SU-DHL-6 (cell line): ENCODE measurements at regions not wholly inside any gene's neighbourhood (a gene's known extent, or its start where the extent isn't known, plus 50 kb on each side); places are given as distances from the start of the nearest gene placed in this dataset.

Source experiments
- H2AFZ ChIP-seq: fragments of 200-600 bp; sonication (generic); 2 replicates; pipeline ENCODE4 v1.6.1; 2014; ENCODE audit warnings: low read depth, mild to moderate bottlenecking, moderate library complexity, mixed read lengths, antibody characterized with exemption, low read length; ENCODE audit not compliant: severe bottlenecking
- H3F3A ChIP-seq: fragments of 200-600 bp; shearing (Covaris generic); 2 replicates; pipeline ENCODE4 v1.6.0; 2016; ENCODE audit warnings: antibody characterized with exemption, mild to moderate bottlenecking; ENCODE audit not compliant: insufficient read depth
- H3K27ac ChIP-seq: fragments of 200-600 bp; sonication (generic); 2 replicates; pipeline ENCODE4 v1.5.1; 2016; ENCODE audit warnings: low read depth, mild to moderate bottlenecking, low read length, moderate library complexity, mixed read lengths
- H3K27me3 ChIP-seq: fragments of 200-600 bp; sonication (generic), shearing (Covaris generic); 2 replicates; pipeline ENCODE4 v1.6.0; 2014; ENCODE audit warnings: mild to moderate bottlenecking, low read length
- H3K36me3 ChIP-seq: fragments of 200-600 bp; sonication (generic); 2 replicates; pipeline ENCODE4 v1.6.1; 2014; ENCODE audit warnings: mild to moderate bottlenecking, low read length, mixed read lengths
- H3K4me2 ChIP-seq: fragments of 300-600, 200-600 bp; shearing (Covaris generic), sonication (generic); 2 replicates; pipeline ENCODE4 v1.6.0; 2014; ENCODE audit warnings: low read length, low read depth, mild to moderate bottlenecking; ENCODE audit not compliant: poor library complexity, severe bottlenecking
- H3K4me3 ChIP-seq: fragments of 200-600 bp; sonication (generic); 2 replicates; pipeline ENCODE4 v1.5.1; 2014; ENCODE audit warnings: antibody characterized with exemption, low read length, mild to moderate bottlenecking, mixed read lengths; ENCODE audit not compliant: insufficient read depth, poor library complexity, severe bottlenecking
- H3K79me2 ChIP-seq: fragments of 200-600 bp; sonication (generic); 2 replicates; pipeline ENCODE4 v1.6.1; 2014; ENCODE audit warnings: mild to moderate bottlenecking, low read length, moderate library complexity; ENCODE audit not compliant: insufficient read depth
- H3K9ac ChIP-seq: fragments of 200-600 bp; sonication (generic); 2 replicates; pipeline ENCODE4 v1.7.0; 2014; ENCODE audit warnings: mild to moderate bottlenecking, low read length
- H3K9me2 ChIP-seq: fragments of 200-600 bp; sonication (generic); replicated peaks from 2 replicates; pipeline ENCODE4 v1.6.1; 2014; ENCODE audit warnings: low read length; ENCODE audit not compliant: insufficient read depth
- H3K9me3 ChIP-seq: fragments of 200-600 bp; sonication (generic); 2 replicates; pipeline ENCODE4 v1.6.1; 2014; ENCODE audit warnings: low read length, mixed read lengths; ENCODE audit not compliant: insufficient read depth
- H4K20me1 ChIP-seq: fragments of 200-600 bp; sonication (generic); 2 replicates; pipeline ENCODE4 v1.6.1; 2014; ENCODE audit warnings: low read depth, mild to moderate bottlenecking, antibody characterized with exemption, low read length, moderate library complexity, mixed read lengths
- CTCF ChIP-seq: fragments of 200-600 bp; sonication (generic); IDR thresholded peaks from one replicate; pipeline ENCODE4 v1.5.1; 2017; ENCODE audit warnings: antibody characterized with exemption, mild to moderate bottlenecking, low read length, moderate library complexity; ENCODE audit not compliant: insufficient read depth, poor library complexity, severe bottlenecking
- EZH2phosphoT487 ChIP-seq: fragments of 200-600 bp; sonication (generic), shearing (Covaris generic); conservative IDR thresholded peaks from 2 replicates; pipeline ENCODE4 v1.6.1; 2018; ENCODE audit warnings: mild to moderate bottlenecking, antibody characterized with exemption, low read length, moderate library complexity, mixed read lengths

- no peak overlapping the region for H3K9ac ChIP-seq
- H3K4me3 ChIP-seq, result no peak overlapping the region
- no peak overlapping the region for H3K4me2 ChIP-seq
Measured at GRCh38 chr18:77762642-77763041, 513.0 kb downstream of the GALR1 start.

GRCh38 chr18:77763530-77764145 is 514.0 kb downstream of the GALR1 start:
- H3K27ac ChIP-seq, result no peak overlapping the region
- H3K36me3 ChIP-seq, result no peaks in the 10 kb centered on the region
- no peak overlapping the region for H3K9ac ChIP-seq
- H3F3A ChIP-seq, result no peaks in the 10 kb centered on the region
- H3K4me3 ChIP-seq, result no peak overlapping the region
- no peaks in the 10 kb centered on the region for H3K9me2 ChIP-seq
- TF ChIP-seq EZH2phosphoT487 (no peak), CTCF (no peak)
- H3K9me3 ChIP-seq, result no peaks in the 10 kb centered on the region
- H2AFZ ChIP-seq, result no peak overlapping the region
- no peaks in the 10 kb centered on the region for H3K27me3 ChIP-seq
- no peak overlapping the region for H3K4me2 ChIP-seq
- H4K20me1 ChIP-seq, result no peaks in the 10 kb centered on the region
- no peaks in the 10 kb centered on the region for H3K79me2 ChIP-seq

More at GRCh38 chr18:77762642-77763041, 513.0 kb downstream of the GALR1 start:
- H2AFZ ChIP-seq, result no peak overlapping the region
- H3F3A ChIP-seq, result no peaks in the 10 kb centered on the region
- H3K27me3 ChIP-seq, result no peaks in the 10 kb centered on the region
- H3K79me2 ChIP-seq, result no peaks in the 10 kb centered on the region
- TF ChIP-seq EZH2phosphoT487 (no peak), CTCF (no peak)
- H3K36me3 ChIP-seq, result no peaks in the 10 kb centered on the region
- no peaks in the 10 kb centered on the region for H3K9me3 ChIP-seq
- no peaks in the 10 kb centered on the region for H3K9me2 ChIP-seq
- H4K20me1 ChIP-seq, result no peaks in the 10 kb centered on the region
- no peak overlapping the region for H3K27ac ChIP-seq

GRCh38 chr18:77765468-77765867 is 515.8 kb downstream of the GALR1 start:
- no peak overlapping the region for H3K27ac ChIP-seq

More at GRCh38 chr18:77765468-77765867, 515.8 kb downstream of the GALR1 start:
- no peaks in the 10 kb centered on the region for H3F3A ChIP-seq
- H3K9me2 ChIP-seq, result no peaks in the 10 kb centered on the region
- no peaks in the 10 kb centered on the region for H4K20me1 ChIP-seq
- no peaks in the 10 kb centered on the region for H3K79me2 ChIP-seq
- no peaks in the 10 kb centered on the region for H3K36me3 ChIP-seq
- H2AFZ ChIP-seq, result no peak overlapping the region
- no peak overlapping the region for H3K4me3 ChIP-seq
- H3K27me3 ChIP-seq, result no peaks in the 10 kb centered on the region
- no peak overlapping the region for H3K4me2 ChIP-seq
- no peaks in the 10 kb centered on the region for H3K9me3 ChIP-seq
- TF ChIP-seq EZH2phosphoT487, result no peak
- no peak for TF ChIP-seq CTCF
- H3K9ac ChIP-seq, result no peak overlapping the region
